ENCODE measurements at regions not wholly inside any gene's neighbourhood (a gene's known extent, or its start where the extent isn't known, plus 50 kb on each side); places are given as distances from the start of the nearest gene placed in this dataset.

GRCh38 chr6:149267513-149268043 lies 49.9 kb upstream of the TAB2 start:
- no peak for TF ChIP-seq CTCF (IDR thresholded peaks at IDR 0.05)
- TF ChIP-seq POLR2AphosphoS5 (IDR thresholded peaks at IDR 0.05) = no peak

All from sigmoid colon (tissue), 4 donors.